ENCODE measurements at regions not wholly inside any gene's neighbourhood (a gene's known extent, or its start where the extent isn't known, plus 50 kb on each side); places are given as distances from the start of the nearest gene placed in this dataset.

DNA sequence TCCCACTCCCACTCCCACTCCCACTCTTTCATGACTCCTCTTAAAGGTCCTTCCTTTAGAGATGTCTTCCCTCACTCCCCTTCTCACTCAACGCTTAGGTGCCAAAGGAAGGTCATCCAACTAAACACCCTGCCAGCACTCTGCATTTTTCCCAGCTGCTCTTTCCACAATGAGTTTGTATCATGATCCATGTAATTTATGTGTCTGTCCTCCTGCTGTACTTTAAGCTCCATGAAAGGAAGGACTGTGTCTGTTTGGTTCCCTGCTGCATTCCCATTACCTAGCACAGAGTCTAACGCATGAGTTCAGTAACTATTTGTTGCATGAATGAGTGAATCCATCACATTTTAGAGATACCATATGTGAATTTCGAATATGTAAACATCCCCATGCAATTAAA is 252.7 kb downstream of the KIF20B start:
- TF ChIP-seq, protein P1, sequence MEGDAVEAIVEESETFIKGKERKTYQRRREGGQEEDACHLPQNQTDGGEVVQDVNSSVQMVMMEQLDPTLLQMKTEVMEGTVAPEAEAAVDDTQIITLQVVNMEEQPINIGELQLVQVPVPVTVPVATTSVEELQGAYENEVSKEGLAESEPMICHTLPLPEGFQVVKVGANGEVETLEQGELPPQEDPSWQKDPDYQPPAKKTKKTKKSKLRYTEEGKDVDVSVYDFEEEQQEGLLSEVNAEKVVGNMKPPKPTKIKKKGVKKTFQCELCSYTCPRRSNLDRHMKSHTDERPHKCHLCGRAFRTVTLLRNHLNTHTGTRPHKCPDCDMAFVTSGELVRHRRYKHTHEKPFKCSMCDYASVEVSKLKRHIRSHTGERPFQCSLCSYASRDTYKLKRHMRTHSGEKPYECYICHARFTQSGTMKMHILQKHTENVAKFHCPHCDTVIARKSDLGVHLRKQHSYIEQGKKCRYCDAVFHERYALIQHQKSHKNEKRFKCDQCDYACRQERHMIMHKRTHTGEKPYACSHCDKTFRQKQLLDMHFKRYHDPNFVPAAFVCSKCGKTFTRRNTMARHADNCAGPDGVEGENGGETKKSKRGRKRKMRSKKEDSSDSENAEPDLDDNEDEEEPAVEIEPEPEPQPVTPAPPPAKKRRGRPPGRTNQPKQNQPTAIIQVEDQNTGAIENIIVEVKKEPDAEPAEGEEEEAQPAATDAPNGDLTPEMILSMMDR (IDR thresholded peaks at IDR 0.05): no peak
- no peak for TF ChIP-seq POLR2A (IDR thresholded peaks at IDR 0.05)

Data from adrenal gland (tissue), 5 donors.